Uterus (tissue), 3 donors: ENCODE measurements at regions not wholly inside any gene's neighbourhood (a gene's known extent, or its start where the extent isn't known, plus 50 kb on each side); places are given as distances from the start of the nearest gene placed in this dataset.
"Not testable (repeated sequence)": the region's sequence is repeated elsewhere in the genome, so short reads cannot be mapped to it uniquely, and the experiment has no call there.

ENCODE experiments used
- DNase-seq, 2 donors: peaks; one replicate each; pipeline ENCODE4 v3.0.0-alpha.2; 2019 to 2020
- H3K27ac ChIP-seq, 2 donors: fragments of 200-600 bp; sonication (generic); 1 replicate in 1 of 2; 2 replicates in 1 of 2; pipeline ENCODE4 v1.5.1; 2016 to 2018
- H3K27me3 ChIP-seq, 2 donors: fragments of 200-600 bp; sonication (generic); one replicate each; pipeline ENCODE4 v1.5.1; 2018 to 2019; ENCODE audit warnings: control low read depth in 1 of 2
- H3K36me3 ChIP-seq, 2 donors: fragments of 200-600 bp; sonication (generic); one replicate each; pipeline ENCODE4 v1.5.1; 2019; ENCODE audit warnings: control low read depth in 1 of 2
- H3K4me1 ChIP-seq, 2 donors: fragments of 200-600 bp; sonication (generic); one replicate each; pipeline ENCODE4 v1.5.1; 2018 to 2019; ENCODE audit warnings: control low read depth in 1 of 2
- H3K4me3 ChIP-seq, 2 donors: fragments of 200-600 bp; sonication (generic); 1 replicate in 1 of 2; 2 replicates in 1 of 2; pipeline ENCODE4 v1.5.1; 2018 to 2019; ENCODE audit warnings: mild to moderate bottlenecking in 1 of 2
- H3K9me3 ChIP-seq, 2 donors: fragments of 200-600 bp; sonication (generic); one replicate each; pipeline ENCODE4 v1.5.1; 2019; ENCODE audit warnings: control low read depth in 1 of 2
- POLR2A ChIP-seq, 2 donors: fragments of 450-650 bp; IDR thresholded peaks; one replicate each; pipeline ENCODE4 v1.6.1; 2016; ENCODE audit warnings: antibody characterized with exemption in 2 of 2, mild to moderate bottlenecking in 1 of 2, moderate library complexity in 1 of 2
- intact Hi-C: fragments of 100-400 bp; cut with DNase I; formaldehyde crosslinking; loops from one replicate; pipeline ENCODE4 v1.15.1; 2023; ENCODE audit warnings: low total_unique reads
- TF ChIP-seq, protein P1 (sequence below), 4 experiments: fragments of 200-600 bp in 2 of 4; fragments of 450-650 bp in 2 of 4; sonication (generic) in 2 of 4; IDR thresholded peaks; one replicate each; pipeline ENCODE4 v1.5.1; 2016 to 2019; ENCODE audit warnings: antibody characterized with exemption in 4 of 4, mild to moderate bottlenecking in 2 of 4, moderate library complexity in 1 of 4
- donor health status: DM: yes; HTN: yes; CAD: no.

DNA sequence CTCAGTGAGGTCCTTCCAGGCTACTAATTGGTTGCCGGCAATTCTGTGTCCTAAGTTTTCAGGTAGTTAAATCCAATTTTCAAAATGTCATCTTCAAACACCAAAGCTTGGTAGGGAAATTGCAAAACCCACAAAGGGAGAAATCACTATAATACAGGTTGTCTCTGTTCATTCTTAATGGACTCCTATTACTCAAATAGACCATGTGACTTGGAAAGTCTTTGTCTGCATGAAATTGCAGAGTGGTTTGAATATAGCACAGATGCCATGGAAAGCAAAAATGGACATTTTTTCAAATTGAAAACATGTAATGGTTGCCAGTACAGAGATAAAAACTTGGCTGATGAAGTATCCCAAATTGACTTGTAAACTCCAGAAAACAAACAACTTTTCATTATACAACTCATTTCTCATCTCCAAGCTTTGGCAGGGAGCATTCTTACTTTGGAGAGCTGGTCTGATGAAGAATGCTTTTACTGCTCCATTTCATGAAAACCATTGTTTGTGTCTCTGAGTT is 169.5 kb upstream of the PKN2 start:
- Histone ChIP-seq H3K4me3 (no peak overlapping the region), H3K9me3 (no peaks in the 10 kb centered on the region), H3K4me1 (no peaks in the 10 kb centered on the region), H3K27ac (no peak overlapping the region), H3K36me3 (no peaks in the 10 kb centered on the region), H3K27me3 (no peaks in the 10 kb centered on the region)
- DNase-seq: no peak
- TF ChIP-seq, protein P1, sequence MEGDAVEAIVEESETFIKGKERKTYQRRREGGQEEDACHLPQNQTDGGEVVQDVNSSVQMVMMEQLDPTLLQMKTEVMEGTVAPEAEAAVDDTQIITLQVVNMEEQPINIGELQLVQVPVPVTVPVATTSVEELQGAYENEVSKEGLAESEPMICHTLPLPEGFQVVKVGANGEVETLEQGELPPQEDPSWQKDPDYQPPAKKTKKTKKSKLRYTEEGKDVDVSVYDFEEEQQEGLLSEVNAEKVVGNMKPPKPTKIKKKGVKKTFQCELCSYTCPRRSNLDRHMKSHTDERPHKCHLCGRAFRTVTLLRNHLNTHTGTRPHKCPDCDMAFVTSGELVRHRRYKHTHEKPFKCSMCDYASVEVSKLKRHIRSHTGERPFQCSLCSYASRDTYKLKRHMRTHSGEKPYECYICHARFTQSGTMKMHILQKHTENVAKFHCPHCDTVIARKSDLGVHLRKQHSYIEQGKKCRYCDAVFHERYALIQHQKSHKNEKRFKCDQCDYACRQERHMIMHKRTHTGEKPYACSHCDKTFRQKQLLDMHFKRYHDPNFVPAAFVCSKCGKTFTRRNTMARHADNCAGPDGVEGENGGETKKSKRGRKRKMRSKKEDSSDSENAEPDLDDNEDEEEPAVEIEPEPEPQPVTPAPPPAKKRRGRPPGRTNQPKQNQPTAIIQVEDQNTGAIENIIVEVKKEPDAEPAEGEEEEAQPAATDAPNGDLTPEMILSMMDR (IDR thresholded peaks at IDR 0.05): no peak
- no peak for TF ChIP-seq POLR2A (IDR thresholded peaks at IDR 0.05)
- intact Hi-C loops: no loop called here

DNA sequence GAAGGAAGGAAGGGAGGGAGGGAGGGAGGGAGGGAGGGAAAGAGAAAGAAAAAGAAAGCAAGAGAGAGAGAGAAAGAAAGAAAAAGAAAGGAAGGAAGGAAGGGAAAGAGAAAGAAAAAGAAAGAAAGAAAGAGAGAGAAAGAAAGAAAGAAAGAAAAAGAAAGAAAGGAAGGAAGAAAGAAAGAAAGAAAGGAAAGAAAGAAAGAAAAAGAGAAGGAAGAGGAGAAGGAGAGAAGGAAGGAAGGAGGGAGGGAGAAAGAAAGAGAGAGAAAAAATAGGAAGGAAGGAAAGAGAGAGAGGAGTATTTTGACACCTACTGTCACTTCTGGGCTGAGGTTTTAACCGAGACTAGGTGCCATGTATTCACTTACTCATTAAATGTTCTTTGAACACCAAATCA is 166.6 kb upstream of the PKN2 start:
- H3K27ac ChIP-seq, H3K27me3 ChIP-seq, DNase-seq, H3K36me3 ChIP-seq, intact Hi-C loops, H3K9me3 ChIP-seq, H3K4me1 ChIP-seq, H3K4me3 ChIP-seq: not testable (repeated sequence)

DNA sequence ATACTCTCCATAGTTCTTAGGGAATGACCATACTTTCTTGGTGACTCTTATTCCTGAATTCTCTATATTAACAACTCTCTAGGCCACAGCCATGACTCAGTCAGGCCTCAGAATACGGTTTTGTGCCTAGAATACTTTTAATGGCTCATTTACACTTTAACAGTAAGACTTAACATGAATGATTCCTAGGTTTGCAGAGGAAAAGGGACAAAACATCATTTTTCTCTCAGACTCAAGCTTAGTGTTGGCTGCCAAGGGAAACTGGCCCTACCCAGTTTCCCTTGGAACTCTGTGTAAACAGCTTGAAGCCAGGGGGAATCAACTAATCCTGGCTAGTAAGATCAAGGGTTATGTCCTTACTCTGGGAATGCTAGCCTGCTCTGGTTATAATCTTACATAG is 164.9 kb upstream of the PKN2 start:
- H3K9me3 ChIP-seq: no peaks in the 10 kb centered on the region
- no peaks in the 10 kb centered on the region for H3K27me3 ChIP-seq
- TF ChIP-seq, protein P1 (IDR thresholded peaks at IDR 0.05): no peak
- no peak for TF ChIP-seq POLR2A (IDR thresholded peaks at IDR 0.05)
- no peaks in the 10 kb centered on the region for H3K4me1 ChIP-seq
- intact Hi-C loops: no loop called here
- no peak for DNase-seq
- no peaks in the 10 kb centered on the region for H3K36me3 ChIP-seq
- H3K27ac ChIP-seq: no peak overlapping the region
- no peak overlapping the region for H3K4me3 ChIP-seq

DNA sequence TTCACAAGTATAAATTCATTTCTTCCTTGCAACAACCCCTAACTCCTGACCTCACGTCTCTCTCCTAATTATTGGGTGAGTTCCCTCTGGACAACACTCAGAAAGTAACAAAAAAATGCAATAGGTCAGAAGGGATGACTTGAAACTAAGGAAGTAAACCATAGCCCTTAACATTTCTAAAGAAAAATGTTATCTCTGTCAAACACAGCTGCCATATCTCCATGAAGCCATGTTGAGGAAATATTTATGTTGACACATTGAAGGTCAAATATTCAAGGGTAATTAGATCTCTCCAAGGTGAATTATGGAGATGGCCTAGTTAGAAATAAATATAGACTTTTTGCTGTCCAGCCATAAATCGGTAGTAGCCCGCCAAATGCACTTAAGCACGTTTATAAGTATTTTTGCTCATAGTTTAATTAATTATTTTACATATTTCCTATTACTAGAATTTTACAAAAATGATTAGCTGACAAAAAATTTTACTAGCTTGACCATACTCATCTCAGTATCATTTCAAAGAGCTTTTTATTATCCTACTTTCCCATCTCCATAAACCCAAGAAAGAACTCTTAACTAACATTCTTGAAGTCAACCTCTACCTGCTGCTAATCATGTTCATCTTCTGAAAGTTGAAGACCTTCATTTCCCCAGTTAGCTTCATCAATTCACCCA is 160.1 kb upstream of the PKN2 start:
- H3K27me3 ChIP-seq: no peaks in the 10 kb centered on the region
- H3K9me3 ChIP-seq: no peaks in the 10 kb centered on the region
- no peaks in the 10 kb centered on the region for H3K4me1 ChIP-seq
- H3K4me3 ChIP-seq: no peak overlapping the region
- TF ChIP-seq POLR2A (IDR thresholded peaks at IDR 0.05): no peak
- TF ChIP-seq, protein P1 (IDR thresholded peaks at IDR 0.05): no peak
- no peaks in the 10 kb centered on the region for H3K36me3 ChIP-seq
- no peak for DNase-seq
- intact Hi-C loops: no loop called here
- no peak overlapping the region for H3K27ac ChIP-seq

DNA sequence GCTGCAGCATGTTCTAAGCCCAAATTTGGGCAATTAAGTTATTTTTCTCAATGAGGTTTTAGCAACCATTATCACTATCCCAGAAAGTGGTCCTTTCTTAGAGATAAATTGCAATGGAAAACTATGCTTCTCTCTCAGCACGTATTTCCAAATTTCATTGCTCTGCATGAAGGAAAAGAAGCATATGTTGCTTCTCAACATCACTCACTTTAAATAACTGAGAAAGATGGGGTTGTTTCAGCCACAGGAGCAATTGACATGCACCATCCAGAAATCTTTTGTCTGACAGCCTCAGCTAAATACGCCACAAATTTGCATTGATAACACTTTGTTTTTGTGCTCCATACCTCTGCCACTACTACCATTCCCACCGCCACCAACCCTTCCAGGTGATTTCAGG is 157.6 kb upstream of the PKN2 start:
- H3K27ac ChIP-seq: no peak overlapping the region

More for the DNA sequence above, 157.6 kb upstream of the PKN2 start:
- Histone ChIP-seq H3K36me3 (no peaks in the 10 kb centered on the region), H3K27me3 (no peaks in the 10 kb centered on the region), H3K4me1 (no peaks in the 10 kb centered on the region), H3K9me3 (no peaks in the 10 kb centered on the region), H3K4me3 (no peak overlapping the region)
- no peak for DNase-seq
- intact Hi-C loops: no loop called here
- TF ChIP-seq, protein P1 (IDR thresholded peaks at IDR 0.05): no peak
- TF ChIP-seq POLR2A (IDR thresholded peaks at IDR 0.05): no peak
